H1 (cell line): ENCODE measurements at regions not wholly inside any gene's neighbourhood (a gene's known extent, or its start where the extent isn't known, plus 50 kb on each side); places are given as distances from the start of the nearest gene placed in this dataset.

Source experiments
- CHD1 ChIP-seq: IDR thresholded peaks from 2 replicates; pipeline ENCODE4 v1.6.1; 2012; ENCODE audit warnings: low read depth, low read length, improper control_type of control experiment
- CHD2 ChIP-seq: IDR thresholded peaks from 2 replicates; pipeline ENCODE4 v1.6.1; 2012; ENCODE audit warnings: low read length, improper control_type of control experiment
- CHD7 ChIP-seq: fragments of 300-600 bp; sonication (generic); IDR thresholded peaks from 2 replicates; pipeline ENCODE4 v1.7.1; 2012; ENCODE audit warnings: low read length, moderate library complexity, mild to moderate bottlenecking, inconsistent platforms; ENCODE audit not compliant: insufficient replicate concordance
- EGR1 ChIP-seq: IDR thresholded peaks from 2 replicates; pipeline ENCODE4 v1.6.1; 2011; ENCODE audit warnings: low read depth, low read length, borderline replicate concordance
- GABPA ChIP-seq: IDR thresholded peaks from 2 replicates; pipeline ENCODE4 v1.6.1; 2011; ENCODE audit warnings: mild to moderate bottlenecking, low read length, moderate library complexity, borderline replicate concordance; ENCODE audit not compliant: insufficient read depth
- HDAC2 ChIP-seq, 2 experiments: fragments of 300-600 bp in 1 of 2; sonication (generic) in 1 of 2; IDR thresholded peaks; 2 replicates each; pipeline ENCODE4 v1.6.1; 2011 to 2012; ENCODE audit warnings: low read depth in 2 of 2, low read length in 2 of 2, mild to moderate bottlenecking in 2 of 2, moderate library complexity in 2 of 2, borderline replicate concordance in 1 of 2, inconsistent platforms in 1 of 2
- PHF8 ChIP-seq: fragments of 200-600 bp; sonication (generic); conservative IDR thresholded peaks from 2 replicates; pipeline ENCODE4 v1.7.1; 2012; ENCODE audit warnings: low read depth, mild to moderate bottlenecking, inconsistent platforms, low read length, moderate library complexity
- RAD21 ChIP-seq, 2 experiments: IDR thresholded peaks in 1 of 2; conservative IDR thresholded peaks in 1 of 2; 2 replicates each; pipeline ENCODE4 v1.6.1; 2011; ENCODE audit warnings: low read depth in 2 of 2, low read length in 2 of 2, improper control_type of control experiment in 1 of 2, inconsistent platforms in 1 of 2, mild to moderate bottlenecking in 1 of 2, moderate library complexity in 1 of 2
- RFX5 ChIP-seq: IDR thresholded peaks from 2 replicates; pipeline ENCODE4 v1.6.1; 2011; ENCODE audit warnings: low read depth, low read length, improper control_type of control experiment, borderline replicate concordance
- SP1 ChIP-seq: IDR thresholded peaks from 2 replicates; pipeline ENCODE4 v1.6.1; 2011; ENCODE audit warnings: low read depth, low read length
- TBP ChIP-seq: IDR thresholded peaks from 2 replicates; pipeline ENCODE4 v1.6.1; 2011; ENCODE audit warnings: low read depth, low read length, improper control_type of control experiment
- ZNF274 ChIP-seq: IDR thresholded peaks from 2 replicates; pipeline ENCODE4 v1.7.0; 2012; ENCODE audit warnings: low read length, borderline replicate concordance; ENCODE audit errors: extremely low read depth

GRCh38 chrX:5397409-5397808 lies 831.3 kb downstream of the NLGN4X start (continued):
- TF ChIP-seq CHD7 (no peak), RFX5 (no peak), CHD1 (no peak), EGR1 (no peak), SP1 (no peak), PHF8 (no peak), HDAC2 (IDR thresholded peaks at IDR 0.05; ENCODE audit: borderline replicate concordance in 1 of 2, low read depth in 2 of 2, low read length in 2 of 2) (no peak), TBP (no peak), RAD21 (IDR thresholded peaks at IDR 0.05 in 1 of 2, conservative IDR thresholded peaks at IDR 0.05 in 1 of 2; ENCODE audit: low read depth in 2 of 2, low read length in 2 of 2) (no peak), GABPA (no peak), ZNF274 (no peak), CHD2 (no peak)
